GM19395 (cell line): ENCODE measurements at regions not wholly inside any gene's neighbourhood (a gene's known extent, or its start where the extent isn't known, plus 50 kb on each side); places are given as distances from the start of the nearest gene placed in this dataset.
A peak's percentile ranks its signal among the peaks of the same experiment; 100 is the strongest.
"Not testable (repeated sequence)": the region's sequence is repeated elsewhere in the genome, so short reads cannot be mapped to it uniquely, and the experiment has no call there.

Experiments
- ATAC-seq: cut with Tn5 transposase; IDR thresholded peaks from one replicate; pipeline ENCODE4 v1.9.1; 2021; ENCODE audit warnings: mild to moderate bottlenecking, moderate library complexity; ENCODE audit not compliant: unreplicated experiment

- ATAC-seq = no peak
These were observed 692.1 kb downstream of the DIPK2A start for GRCh38 chr3:144663456-144664436.

GRCh38 chr3:144665567-144666053 lies 694.0 kb downstream of the DIPK2A start:
- no peak for ATAC-seq

GRCh38 chr3:144670571-144670970 lies 698.9 kb downstream of the DIPK2A start:
- ATAC-seq = no peak

DNA sequence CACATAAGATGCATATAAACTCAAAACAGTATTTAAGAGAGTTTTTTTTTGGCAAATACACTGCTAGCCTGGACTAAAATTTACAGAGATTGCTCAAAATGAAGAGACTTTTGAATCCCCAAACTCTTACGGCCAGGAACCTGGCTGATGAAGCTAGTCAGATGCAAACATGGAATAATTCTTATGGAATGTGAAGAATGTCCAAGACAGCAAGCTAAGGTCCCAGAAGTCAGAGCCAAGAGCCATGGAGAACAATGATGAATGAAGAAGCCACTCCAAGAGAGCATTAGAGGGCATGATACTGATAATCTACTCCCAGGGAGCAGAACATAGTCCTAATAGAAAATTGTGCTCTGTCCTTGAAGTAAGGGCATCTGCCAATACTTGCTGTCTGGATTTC lies 705.5 kb downstream of the DIPK2A start:
- no peak for ATAC-seq

DNA sequence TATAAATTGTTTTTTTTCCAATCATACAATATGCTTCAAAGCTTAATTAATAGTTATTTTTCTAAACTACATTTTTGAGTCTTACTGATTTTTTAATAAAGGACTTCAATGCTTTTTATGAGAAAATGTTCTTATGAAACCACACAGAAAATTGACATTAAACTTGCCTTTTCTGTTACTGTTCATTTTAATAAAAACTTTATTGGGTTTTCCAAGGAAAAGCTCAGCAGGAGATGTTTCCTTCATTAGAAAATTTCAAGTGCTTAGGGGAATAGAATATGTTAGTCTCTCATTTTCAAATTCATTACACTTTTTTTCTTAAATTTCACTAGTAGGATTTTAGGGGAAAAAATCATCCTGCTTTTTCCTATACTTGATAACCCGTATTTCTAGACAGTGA lies 711.4 kb downstream of the DIPK2A start:
- no peak for ATAC-seq

GRCh38 chr3:144687862-144688261 lies 716.2 kb downstream of the DIPK2A start:
- no peak for ATAC-seq

GRCh38 chr3:144692488-144692887 lies 720.9 kb downstream of the DIPK2A start:
- no peak for ATAC-seq

- ATAC-seq = no peak
These were observed 736.8 kb downstream of the DIPK2A start for GRCh38 chr3:144708437-144708836.

GRCh38 chr3:144737281-144737680 lies 765.7 kb downstream of the DIPK2A start:
- no peak for ATAC-seq

DNA sequence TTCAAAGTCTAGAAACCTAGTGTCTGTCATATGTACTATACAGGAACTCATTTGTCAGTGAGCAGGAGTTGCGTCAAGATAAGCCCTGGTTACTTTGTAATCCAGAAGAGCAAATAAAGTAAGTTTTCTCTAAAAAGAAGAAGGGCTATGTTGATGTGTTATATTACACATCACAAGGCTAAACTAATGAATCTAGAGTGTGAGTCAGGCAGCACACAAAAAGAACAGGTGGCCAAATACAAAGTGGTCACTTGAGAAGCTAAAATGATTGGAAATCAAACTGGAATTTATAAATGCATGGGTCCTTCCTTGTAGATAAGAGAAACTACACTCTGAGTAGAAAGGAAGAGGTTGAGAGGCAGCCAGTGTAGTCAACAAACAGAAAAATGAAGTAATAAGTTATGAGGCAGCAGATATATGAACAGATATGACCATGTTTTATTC lies 771.6 kb downstream of the DIPK2A start:
- ATAC-seq = no peak

GRCh38 chr3:144744473-144744872 lies 772.9 kb downstream of the DIPK2A start:
- ATAC-seq = no peak

DNA sequence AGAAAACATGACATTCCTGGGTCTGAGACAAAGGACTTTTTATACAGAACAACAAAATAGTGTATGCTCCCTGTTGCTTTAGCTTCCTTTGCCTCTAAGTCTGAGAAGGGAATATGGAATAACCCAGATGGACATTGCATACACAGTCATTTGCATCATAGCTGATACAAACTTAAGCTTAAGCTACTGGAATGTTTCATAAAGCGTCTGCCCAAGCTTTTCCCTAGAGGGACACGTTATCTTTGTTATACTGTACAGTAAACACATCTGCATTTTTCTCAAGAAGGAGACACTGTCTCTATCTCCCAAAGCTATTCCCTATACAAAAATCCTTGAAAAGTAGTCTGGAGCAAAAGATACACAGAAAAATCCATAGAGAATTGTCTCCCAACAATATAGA lies 775.0 kb downstream of the DIPK2A start:
- no peak for ATAC-seq

GRCh38 chr3:144749536-144750253 lies 778.1 kb downstream of the DIPK2A start:
- not testable (repeated sequence) for ATAC-seq

DNA sequence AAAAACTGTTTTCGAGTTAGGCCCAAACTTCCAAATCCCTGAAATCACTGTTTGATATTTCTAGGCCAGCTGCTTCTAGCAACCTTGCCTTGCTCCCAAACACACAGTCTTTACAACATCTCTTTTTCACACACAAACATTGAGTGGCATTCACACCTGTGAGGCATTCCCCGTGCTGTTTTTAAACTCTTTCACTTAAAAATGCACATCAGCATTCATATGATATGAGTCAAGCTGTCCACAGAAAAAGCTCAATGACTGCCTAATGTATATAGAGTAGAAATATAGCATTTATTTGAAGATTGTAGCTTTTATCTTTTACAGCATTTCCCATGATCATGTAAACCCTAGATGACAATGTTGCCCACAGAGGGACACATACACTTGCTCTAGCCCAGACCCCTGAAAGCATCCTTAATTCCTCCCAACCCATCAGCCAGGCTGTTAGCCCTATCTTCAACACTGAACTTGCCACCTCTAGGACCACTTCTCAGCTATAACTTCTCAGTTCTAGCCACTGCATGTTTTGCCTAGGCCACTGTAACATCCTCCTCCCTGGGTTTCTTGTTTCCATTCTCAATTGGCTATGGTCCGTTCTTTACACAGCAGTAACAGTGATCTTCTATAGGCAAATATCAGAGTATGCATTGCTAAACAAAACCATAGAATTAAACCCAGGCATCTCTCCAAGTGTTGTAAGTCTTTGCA lies 782.6 kb downstream of the DIPK2A start:
- ATAC-seq = no peak

GRCh38 chr3:144756704-144757440 lies 785.2 kb downstream of the DIPK2A start:
- no peak for ATAC-seq

GRCh38 chr3:144760831-144761230 lies 789.2 kb downstream of the DIPK2A start:
- no peak for ATAC-seq

DNA sequence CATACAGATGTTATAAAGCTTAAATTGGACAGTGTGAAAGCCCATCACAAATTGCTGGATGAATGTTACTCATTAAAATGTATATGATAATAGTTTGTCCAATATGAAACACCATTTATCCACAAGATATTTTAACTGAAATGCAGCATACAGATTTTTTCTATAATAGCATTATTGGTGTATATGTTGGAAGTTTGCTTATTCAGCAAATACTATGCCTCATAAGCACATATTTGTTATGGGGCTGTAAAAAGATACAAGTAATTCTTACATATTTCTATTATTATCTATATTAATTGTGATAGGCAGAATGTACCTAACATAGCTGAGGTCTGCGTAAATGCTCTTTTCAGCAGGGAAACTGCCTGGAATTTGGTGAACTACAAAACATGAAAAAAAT lies 790.5 kb downstream of the DIPK2A start:
- ATAC-seq = no peak

GRCh38 chr3:144763878-144764454 lies 792.3 kb downstream of the DIPK2A start:
- peak; percentile 88 for ATAC-seq

GRCh38 chr3:144770281-144770680 lies 798.7 kb downstream of the DIPK2A start:
- ATAC-seq = no peak

DNA sequence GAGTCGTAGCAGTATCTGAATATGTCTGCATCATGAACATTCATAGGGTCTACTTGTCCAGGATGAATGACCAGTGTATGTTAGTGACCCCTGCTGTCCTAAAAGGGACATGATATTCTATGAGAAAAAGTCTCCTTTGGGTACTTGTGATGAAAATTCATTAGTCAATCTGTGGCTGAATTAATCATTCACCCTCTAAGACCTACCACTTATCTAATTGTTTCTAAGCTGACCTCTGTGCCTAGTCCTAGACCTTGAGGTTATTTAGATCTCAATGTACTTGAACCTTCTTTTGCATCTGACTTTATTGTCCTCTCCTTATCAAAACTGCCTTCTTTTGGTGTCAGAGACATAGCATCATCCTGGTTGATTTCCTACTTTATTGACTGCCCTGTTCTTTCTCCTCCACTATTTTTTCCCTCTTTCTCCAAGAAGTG lies 799.3 kb downstream of the DIPK2A start:
- peak; percentile 55 for ATAC-seq
